ENCODE measurements at regions not wholly inside any gene's neighbourhood (a gene's known extent, or its start where the extent isn't known, plus 50 kb on each side); places are given as distances from the start of the nearest gene placed in this dataset.

DNA sequence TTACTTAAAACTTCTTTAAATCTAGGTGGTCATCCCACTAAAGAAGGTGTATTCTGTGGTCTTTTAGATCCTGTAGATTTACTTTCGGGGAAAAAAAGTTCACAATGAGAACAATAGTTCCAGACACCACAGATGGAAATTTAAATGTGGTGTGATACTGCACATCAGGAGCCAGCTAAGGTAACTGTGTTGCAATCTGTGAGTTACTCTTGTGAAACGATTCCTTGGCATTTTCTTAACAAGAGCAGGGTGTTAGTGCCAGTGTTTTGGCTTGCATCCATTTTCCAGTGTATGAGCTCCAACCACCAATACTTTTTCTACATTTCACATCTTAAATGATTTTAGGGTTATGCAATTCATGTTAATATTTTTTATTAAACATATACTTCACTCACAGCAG, 674.5 kb downstream of the CETN3 start:
- DNase-seq (ENCODE audit: low spot score), result no peak

- DNase-seq (ENCODE audit: low spot score), result no peak
Observed at GRCh38 chr5:89733772-89734171, 675.8 kb downstream of the CETN3 start.

DNA sequence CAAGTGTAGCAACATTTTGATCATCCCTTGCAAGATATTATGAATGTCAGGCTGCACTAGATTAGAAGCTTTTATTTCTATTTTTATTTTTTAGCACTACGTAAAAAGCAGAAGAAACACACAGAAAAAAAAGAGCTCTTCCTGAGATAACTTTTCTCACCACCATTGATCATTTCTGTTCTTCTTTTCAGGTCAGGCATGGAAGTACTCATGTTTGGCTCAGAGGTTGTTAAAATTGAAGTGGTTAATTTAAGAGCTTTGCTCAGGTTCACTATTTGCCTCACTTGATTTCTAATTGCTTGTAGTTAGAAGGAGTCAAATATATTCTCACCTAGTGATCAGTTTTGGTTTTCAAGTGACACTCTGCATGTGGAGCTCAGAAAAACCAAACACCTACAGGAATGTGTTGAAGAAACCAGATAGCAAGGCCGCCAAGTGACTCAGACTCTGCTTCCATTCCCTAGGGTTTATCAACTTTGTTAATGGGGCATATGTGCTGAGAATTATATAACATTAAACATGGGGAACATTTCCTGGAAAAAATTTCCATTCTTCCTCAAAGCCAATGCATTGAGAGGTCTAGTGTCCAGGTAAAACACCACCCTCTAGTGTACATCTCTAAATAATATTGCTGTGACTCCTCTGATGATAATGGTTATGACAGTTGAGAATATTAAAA, 679.8 kb downstream of the CETN3 start:
- no peak for DNase-seq (ENCODE audit: low spot score)

- DNase-seq (ENCODE audit: low spot score), result no peak
Observed at GRCh38 chr5:89728750-89729149, 680.8 kb downstream of the CETN3 start.

DNA sequence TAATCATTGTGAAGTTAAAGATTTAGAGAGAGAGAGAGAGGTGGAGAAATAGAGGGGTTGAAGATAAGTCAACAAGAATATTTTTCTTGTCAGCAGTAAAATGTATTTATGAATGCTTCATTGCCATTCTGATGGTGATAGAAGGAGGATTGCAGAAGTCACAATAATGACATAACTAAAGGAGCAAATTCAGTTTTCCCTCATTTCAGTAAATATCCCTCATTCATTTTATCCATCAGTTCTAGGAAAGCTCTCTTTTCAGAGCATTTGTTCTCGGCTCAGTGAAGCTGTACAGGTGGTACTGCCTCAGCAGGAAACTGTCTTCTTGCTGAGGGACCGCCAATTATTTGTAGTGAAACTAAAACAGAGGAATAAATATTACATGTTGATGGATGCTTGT, 681.4 kb downstream of the CETN3 start:
- DNase-seq (ENCODE audit: low spot score), result no peak

- DNase-seq (ENCODE audit: low spot score), result no peak
Observed at GRCh38 chr5:89724379-89725095, 685.0 kb downstream of the CETN3 start.

DNA sequence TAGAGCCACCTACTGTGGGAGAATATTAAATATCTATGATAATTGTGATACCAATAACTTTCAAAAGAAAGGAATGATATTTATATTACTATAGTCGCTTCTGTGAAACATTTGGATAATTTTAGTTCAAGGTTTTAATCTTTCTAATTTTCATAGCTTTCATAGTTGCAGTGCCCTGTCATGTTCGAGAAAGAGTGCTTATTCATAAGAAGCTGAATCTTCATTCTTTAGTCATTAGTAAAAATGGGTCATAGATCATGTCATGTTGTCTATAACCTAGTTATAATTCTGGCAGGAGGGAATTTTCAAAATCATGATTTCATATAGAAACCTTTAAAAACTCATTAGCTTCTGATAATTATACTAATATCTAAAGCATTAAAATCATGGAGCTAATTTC, 685.6 kb downstream of the CETN3 start:
- DNase-seq (ENCODE audit: low spot score), result no peak

GRCh38 chr5:89722538-89722937, 687.0 kb downstream of the CETN3 start:
- no peak for DNase-seq (ENCODE audit: low spot score)

DNA sequence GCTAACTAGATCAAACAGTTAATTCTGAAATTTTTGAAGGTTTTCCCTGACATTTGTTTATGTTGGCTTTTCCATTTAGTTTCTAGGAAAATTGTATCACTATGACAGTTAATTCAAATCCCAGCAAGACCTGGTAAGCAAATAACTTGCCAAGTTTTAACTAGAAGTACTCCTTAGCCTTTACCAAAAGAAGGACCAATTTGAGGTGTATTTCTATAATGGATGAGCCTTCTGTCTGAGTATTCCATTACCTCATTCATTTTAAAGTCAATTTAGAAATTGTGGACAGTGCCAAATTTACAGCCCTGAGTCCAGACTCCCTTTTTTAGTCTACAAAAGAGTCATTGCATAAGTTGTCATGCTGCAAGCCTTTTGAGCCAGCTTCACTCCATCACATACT, 687.6 kb downstream of the CETN3 start:
- no peak for DNase-seq (ENCODE audit: low spot score)

DNA sequence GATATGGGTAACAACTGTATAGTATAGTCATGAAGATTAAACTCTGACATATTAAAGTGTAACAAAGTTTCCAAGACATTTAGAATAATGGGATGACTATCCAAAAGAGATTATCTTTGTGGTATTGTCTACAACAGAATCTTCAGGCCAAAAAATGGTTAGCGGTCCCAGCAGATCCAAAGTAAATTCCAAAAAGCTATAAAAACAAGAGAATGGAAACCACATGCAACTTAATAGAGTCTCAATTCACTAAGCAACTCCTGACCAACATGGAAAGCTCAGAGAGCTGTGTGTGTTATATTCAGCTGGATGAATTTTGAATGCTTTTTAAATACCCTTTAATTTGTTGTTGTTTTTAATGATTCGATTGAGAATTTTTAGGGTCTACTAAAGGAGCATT, 688.2 kb downstream of the CETN3 start:
- no peak for DNase-seq (ENCODE audit: low spot score)

DNA sequence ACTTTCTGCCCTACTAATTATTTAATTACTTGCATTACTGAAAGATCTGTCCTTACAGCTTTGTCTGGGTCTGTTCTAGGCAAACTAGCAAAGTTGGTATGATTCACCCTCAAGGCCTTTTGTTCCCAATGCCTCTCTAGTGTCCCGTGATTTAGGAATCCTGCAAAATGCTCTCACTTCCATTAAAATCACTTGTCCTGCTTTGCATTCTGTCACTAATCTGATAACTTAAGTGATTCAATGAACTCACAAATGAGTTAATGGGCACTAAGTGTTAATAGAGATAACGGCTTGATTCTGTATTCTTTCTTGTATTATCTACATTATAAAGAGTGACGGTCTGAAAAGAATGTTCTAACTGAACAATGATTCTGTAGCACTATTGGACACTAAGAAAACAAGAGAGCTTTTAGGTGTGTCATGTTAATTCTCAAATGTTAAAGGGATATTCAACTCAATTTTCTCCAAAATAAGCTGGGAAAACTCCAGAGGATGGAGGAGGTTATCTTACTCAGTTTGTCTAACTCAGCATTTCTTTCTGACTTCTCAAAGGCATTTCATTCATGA, 697.3 kb downstream of the CETN3 start:
- DNase-seq (ENCODE audit: low spot score), result no peak

GRCh38 chr5:89711526-89711925, 698.0 kb downstream of the CETN3 start:
- no peak for DNase-seq (ENCODE audit: low spot score)

GRCh38 chr5:89710006-89710405, 699.5 kb downstream of the CETN3 start:
- DNase-seq (ENCODE audit: low spot score), result no peak

DNA sequence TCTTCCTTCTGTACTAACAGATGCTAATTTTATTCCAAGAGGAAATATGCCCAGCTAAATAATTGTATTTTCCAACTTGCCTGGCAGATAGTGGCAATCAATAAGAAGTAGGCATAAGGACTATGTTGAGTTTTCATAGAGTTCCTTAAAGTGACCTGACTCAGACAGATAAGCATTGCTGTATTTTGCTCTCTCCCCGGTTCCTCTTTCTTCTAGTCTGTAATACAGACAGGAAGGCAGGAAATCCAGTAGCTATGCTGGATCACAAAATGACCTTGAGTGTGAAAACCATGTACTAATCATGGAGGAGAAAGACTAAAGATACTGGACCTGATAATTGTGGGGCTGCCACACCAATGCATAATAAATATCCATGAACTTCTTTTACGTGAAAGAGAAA, 701.7 kb downstream of the CETN3 start:
- no peak for DNase-seq (ENCODE audit: low spot score)

GRCh38 chr5:89706731-89707130, 702.8 kb downstream of the CETN3 start:
- DNase-seq (ENCODE audit: low spot score), result no peak

GRCh38 chr5:89703817-89704216, 705.7 kb downstream of the CETN3 start:
- no peak for DNase-seq (ENCODE audit: low spot score)

DNA sequence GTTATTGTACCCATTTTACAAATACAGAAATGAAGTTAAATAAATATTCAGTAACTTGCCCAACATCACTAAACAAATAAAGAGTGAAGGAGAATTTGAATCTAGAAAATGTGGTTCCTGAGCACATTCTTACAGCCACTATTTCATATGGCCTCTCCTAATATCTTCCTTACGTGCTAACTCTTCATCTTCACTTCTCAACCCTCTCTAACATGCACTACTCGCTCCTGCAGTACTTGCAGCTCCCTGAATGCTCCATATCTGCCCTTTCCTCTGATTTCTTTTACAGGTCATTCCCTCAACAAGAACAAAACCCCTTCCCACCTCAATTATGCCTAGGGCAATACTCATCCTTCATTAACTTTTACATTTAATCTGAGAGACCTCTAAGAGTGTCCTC, 711.5 kb downstream of the CETN3 start:
- no peak for DNase-seq (ENCODE audit: low spot score)

DNA sequence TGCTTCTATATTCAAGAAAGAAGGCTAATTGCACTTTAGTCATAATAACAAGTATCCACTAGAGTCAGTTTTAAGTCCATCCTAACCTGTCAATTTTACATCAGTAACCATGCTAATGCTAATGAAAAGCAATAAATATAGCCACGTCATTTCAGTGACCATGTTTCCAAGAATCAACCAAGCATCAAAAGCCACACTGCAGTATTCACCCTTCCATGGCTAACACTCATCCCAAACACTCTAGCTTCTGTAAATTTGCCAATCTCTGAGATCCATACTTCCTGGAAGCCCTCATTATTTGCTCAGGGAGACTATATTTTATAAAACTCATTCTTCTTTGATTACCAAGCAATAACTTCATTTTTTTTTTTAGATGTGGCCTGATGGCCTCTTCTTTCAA, 712.0 kb downstream of the CETN3 start:
- DNase-seq (ENCODE audit: low spot score), result no peak

DNA sequence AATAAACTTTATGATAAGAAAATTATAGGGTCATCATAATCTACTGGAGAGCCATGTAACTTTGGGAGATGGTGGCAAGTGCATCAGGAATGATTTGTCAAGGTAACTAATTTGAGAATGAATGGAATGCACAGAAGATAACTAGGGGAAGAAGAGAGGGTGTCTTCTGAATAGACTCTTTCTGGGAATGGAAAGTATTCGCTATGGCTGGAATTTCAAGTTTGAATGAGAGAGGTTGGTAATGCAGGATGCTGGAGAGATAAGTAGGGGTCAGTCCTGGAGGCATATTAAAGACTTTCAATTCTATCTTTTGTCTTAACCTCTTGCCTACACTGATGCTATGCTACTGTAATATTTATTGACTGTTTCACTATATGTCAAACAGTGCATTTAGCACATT, 714.2 kb downstream of the CETN3 start:
- no peak for DNase-seq (ENCODE audit: low spot score)

- no peak for DNase-seq (ENCODE audit: low spot score)
Observed at GRCh38 chr5:89694026-89694550, 715.5 kb downstream of the CETN3 start.

DNA sequence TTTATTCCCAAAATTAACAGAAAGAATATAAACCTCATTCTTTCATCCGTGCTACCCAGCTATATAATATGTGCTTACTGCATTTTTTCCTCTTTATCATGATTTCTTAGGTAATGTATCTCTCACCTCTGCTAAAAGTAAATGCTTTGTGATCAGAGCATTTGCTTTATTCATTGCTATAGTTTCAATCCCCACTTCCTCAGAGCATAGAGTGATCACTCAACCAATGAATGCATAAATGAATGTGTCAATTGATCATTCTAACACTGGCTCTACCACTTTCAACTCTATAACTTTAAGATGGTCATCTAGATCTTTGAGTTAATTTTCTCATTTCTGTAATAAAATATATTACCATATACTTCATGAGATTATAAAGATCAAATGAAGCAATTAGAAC, 719.2 kb downstream of the CETN3 start:
- no peak for DNase-seq (ENCODE audit: low spot score)

DNA sequence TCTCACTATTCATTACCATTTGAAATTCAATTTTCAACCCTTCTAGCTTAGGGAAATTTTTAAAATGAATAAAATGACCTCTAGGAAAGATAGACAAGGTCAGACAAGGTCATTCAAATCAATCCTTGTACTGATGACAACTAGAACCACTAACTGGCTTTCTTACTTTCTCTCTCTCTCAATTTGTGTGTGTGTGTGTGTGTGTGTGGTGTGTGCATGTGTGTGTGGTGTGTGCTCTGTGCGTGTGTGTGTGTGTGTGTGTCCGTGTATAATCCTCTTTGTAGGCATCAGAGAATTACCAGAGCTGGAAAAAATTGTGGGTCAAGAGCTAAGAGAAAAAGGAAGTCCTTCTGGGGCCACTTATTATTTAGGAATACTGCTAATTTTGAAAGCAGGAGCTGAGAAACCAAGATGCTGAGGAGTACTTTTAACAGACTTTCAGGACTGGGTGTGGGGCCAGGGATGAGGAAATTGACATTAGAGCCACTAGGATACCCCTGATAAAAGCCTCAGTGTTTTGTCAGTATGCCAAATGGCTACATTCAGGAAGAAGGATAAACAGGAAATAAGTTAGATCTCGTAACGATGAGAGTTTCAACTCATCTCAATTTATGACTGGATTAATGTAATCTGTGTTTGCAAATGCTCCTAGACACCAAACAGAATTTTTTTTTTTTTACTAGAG, 723.3 kb downstream of the CETN3 start:
- no peak for DNase-seq (ENCODE audit: low spot score)

All from mesenteric fat pad (tissue), 1 donor.